ENCODE measurements at regions not wholly inside any gene's neighbourhood (a gene's known extent, or its start where the extent isn't known, plus 50 kb on each side); places are given as distances from the start of the nearest gene placed in this dataset.

DNA sequence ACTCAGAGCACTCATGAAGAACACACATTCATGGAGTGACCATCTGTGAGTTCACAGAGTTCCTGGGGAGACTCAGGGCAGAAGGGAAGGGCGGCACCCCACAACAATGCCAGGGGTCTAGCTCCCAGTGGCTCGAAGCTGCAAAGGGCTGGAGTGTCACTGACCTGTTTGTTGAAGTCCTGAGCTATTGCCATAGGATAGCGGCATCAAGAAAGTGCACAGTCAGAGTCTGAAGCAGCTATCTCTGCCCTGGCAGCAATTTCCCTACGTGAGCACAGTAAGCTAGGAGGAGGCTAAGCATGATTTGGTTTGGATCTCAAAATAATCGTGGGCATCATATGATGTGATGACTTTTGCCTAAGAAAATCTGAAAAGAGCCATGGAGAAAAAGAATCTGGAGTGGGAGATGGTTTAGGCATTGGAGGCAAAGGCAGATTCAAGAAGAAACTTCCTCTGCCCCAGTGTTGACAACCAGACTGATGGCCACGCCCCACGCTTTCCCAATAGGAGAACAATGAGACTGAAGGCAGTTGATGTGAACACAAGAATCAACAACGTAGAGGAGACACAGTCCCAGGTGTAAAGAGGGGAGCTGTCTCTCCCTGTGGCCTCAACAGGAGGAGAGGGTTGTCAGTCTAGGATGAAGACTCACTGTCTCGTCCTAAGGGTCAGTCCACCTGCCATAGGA is 100.0 kb upstream of the SLC25A33 start (continued):
- TF ChIP-seq HMGXB4 (CRISPR knock-in tag; IDR thresholded peaks at IDR 0.05; ENCODE audit: borderline replicate concordance in 1 of 2, low read depth in 1 of 2) = no peak; a peak in 1 of 4 replicates
- TF ChIP-seq, protein P1, sequence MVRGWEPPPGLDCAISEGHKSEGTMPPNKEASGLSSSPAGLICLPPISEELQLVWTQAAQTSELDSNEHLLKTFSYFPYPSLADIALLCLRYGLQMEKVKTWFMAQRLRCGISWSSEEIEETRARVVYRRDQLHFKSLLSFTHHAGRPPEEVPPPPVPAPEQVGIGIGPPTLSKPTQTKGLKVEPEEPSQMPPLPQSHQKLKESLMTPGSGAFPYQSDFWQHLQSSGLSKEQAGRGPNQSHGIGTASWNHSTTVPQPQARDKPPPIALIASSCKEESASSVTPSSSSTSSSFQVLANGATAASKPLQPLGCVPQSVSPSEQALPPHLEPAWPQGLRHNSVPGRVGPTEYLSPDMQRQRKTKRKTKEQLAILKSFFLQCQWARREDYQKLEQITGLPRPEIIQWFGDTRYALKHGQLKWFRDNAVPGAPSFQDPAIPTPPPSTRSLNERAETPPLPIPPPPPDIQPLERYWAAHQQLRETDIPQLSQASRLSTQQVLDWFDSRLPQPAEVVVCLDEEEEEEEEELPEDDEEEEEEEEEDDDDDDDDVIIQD (CRISPR knock-in tag; IDR thresholded peaks at IDR 0.05; ENCODE audit: low read depth) = no peak
- TF ChIP-seq ZNF709 (CRISPR knock-in tag; IDR thresholded peaks at IDR 0.05) = peak; percentile 52; the same call in 1 of the 2 replicates
- TF ChIP-seq ADNP (CRISPR knock-in tag; IDR thresholded peaks at IDR 0.05) = no peak
- peak; percentile 59; the same call in 1 of the 3 replicates for TF ChIP-seq MXI1 (IDR thresholded peaks at IDR 0.05; ENCODE audit: borderline replicate concordance, low read depth, low read length)
- TF ChIP-seq KMT2A (CRISPR knock-in tag; IDR thresholded peaks at IDR 0.05) = no peak
- 0 out of 2 replicates have a peak, but pooled peaks have one; percentile 48 for TF ChIP-seq MEIS1 (CRISPR knock-in tag; IDR thresholded peaks at IDR 0.05; ENCODE audit: borderline replicate concordance)
- TF ChIP-seq SNRNP70 (IDR thresholded peaks at IDR 0.05; ENCODE audit: low read depth, low read length) = no peak
- 0 out of 2 replicates have a peak, but pooled peaks have one; percentile 10 for TF ChIP-seq PPARG (CRISPR knock-in tag; conservative IDR thresholded peaks at IDR 0.05)

DNA sequence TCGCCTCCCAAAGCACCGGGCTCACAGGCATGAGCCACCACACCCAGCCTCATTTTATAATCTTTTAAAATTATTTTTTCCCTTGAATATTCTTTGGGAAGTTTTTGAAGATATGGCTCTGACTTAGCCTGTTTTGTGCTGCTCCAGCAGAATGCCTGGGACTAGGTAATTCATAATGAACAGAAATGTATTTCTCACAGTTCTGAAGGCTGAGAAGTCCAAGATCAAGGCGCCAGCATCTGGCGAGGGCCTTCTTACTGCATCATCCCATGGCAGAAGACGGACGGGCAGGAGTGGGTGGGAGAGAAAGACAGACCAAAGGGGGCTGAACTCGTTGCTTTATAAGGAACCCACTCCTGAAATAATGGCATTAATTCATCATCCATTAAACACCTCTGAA is 99.0 kb upstream of the SLC25A33 start:
- POLR2A ChIA-PET = interaction anchor here (1.4 to 3.3 kb wide), 6 partner anchors 9 to 207 kb away, joined by 3 to 27 read pairs (median 9); partner anchors contain the start of genes H6PD and SLC25A33
- no peak for FAIRE-seq
- Histone ChIP-seq H3K4me2 (ENCODE audit: low read depth, low read length) (no peak overlapping the region), H3K4me1 (ENCODE audit: insufficient read depth, low read length) (peaks cover 96% of the 10 kb centered on the region), H2AFZ (ENCODE audit: low read length) (no peak overlapping the region), H3K27me3 (ENCODE audit: control insufficient read depth in 1 of 2, insufficient read depth in 2 of 2, low read length in 2 of 2) (no peaks in the 10 kb centered on the region), H3K9ac (ENCODE audit: insufficient read depth, low read depth, low read length) (no peak overlapping the region), H3K79me2 (ENCODE audit: insufficient read depth, low read length) (no peaks in the 10 kb centered on the region), H4K20me1 (ENCODE audit: insufficient read depth, low read length) (no peaks in the 10 kb centered on the region), H3K27ac (ENCODE audit: extremely low read length, insufficient read depth, low read length) (no peak overlapping the region), H3K36me3 (replicated peaks in 1 of 2; ENCODE audit: control insufficient read depth in 1 of 2, insufficient read depth in 2 of 2, low read length in 2 of 2) (no peaks in the 10 kb centered on the region), H3K9me3 (ENCODE audit: low read length) (no peaks in the 10 kb centered on the region), H3K4me3 (replicated peaks in 1 of 3; ENCODE audit: insufficient read depth in 1 of 3, low read depth in 2 of 3, low read length in 3 of 3) (no peak overlapping the region)
- in situ Hi-C loops (cut with HindIII; ENCODE audit: extremely low pct_ligation_motif_present, low pct_unique_long_range_greater_than_20kb) = no loop called here
- BruUV-seq (replicated peaks) = no TSS peak
- intact Hi-C loops (cut with micrococcal nuclease; ENCODE audit: unreplicated experiment) = no loop called here
- WGBS (ENCODE audit: low lambda C conversion rate) = 81% methylated on average over 7 of the region's 7 CpGs
- CTCF ChIA-PET (ENCODE audit: low intra/inter-chr PET ratio, low total read pairs) = no interaction called here
- TF ChIP-seq FOXC1 (CRISPR knock-in tag; IDR thresholded peaks at IDR 0.05; ENCODE audit: borderline replicate concordance) = no peak
- no peak for TF ChIP-seq ZNF547 (CRISPR knock-in tag; IDR thresholded peaks at IDR 0.05)
- TF ChIP-seq, protein P2, sequence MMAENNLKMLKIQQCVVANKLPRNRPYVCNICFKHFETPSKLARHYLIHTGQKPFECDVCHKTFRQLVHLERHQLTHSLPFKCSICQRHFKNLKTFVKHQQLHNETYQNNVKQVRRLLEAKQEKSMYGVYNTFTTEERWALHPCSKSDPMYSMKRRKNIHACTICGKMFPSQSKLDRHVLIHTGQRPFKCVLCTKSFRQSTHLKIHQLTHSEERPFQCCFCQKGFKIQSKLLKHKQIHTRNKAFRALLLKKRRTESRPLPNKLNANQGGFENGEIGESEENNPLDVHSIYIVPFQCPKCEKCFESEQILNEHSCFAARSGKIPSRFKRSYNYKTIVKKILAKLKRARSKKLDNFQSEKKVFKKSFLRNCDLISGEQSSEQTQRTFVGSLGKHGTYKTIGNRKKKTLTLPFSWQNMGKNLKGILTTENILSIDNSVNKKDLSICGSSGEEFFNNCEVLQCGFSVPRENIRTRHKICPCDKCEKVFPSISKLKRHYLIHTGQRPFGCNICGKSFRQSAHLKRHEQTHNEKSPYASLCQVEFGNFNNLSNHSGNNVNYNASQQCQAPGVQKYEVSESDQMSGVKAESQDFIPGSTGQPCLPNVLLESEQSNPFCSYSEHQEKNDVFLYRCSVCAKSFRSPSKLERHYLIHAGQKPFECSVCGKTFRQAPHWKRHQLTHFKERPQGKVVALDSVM (CRISPR knock-in tag; IDR thresholded peaks at IDR 0.05) = peak; percentile 2; the same call in 1 of the 2 replicates
- no peak for ATAC-seq
- no peak for DNase-seq (ENCODE audit: low spot score)
